Stomach (tissue), 4 donors: ENCODE measurements at regions not wholly inside any gene's neighbourhood (a gene's known extent, or its start where the extent isn't known, plus 50 kb on each side); places are given as distances from the start of the nearest gene placed in this dataset.

ENCODE experiments used
- POLR2A ChIP-seq, 4 donors: fragments of 450-650 bp; IDR thresholded peaks; one replicate each; pipeline ENCODE4 v1.6.1; 2016; ENCODE audit warnings: antibody characterized with exemption in 4 of 4, control low read depth in 2 of 4, mild to moderate bottlenecking in 1 of 4, moderate library complexity in 1 of 4
- TF ChIP-seq, protein P1 (sequence below), 7 experiments: fragments of 450-650 bp in 4 of 7; fragments of 200-600 bp in 3 of 7; sonication (generic) in 3 of 7; IDR thresholded peaks; one replicate each; pipeline ENCODE4 v1.5.1; 2016 to 2019; ENCODE audit warnings: antibody characterized with exemption in 7 of 7, control low read depth in 2 of 7, mild to moderate bottlenecking in 1 of 7

DNA sequence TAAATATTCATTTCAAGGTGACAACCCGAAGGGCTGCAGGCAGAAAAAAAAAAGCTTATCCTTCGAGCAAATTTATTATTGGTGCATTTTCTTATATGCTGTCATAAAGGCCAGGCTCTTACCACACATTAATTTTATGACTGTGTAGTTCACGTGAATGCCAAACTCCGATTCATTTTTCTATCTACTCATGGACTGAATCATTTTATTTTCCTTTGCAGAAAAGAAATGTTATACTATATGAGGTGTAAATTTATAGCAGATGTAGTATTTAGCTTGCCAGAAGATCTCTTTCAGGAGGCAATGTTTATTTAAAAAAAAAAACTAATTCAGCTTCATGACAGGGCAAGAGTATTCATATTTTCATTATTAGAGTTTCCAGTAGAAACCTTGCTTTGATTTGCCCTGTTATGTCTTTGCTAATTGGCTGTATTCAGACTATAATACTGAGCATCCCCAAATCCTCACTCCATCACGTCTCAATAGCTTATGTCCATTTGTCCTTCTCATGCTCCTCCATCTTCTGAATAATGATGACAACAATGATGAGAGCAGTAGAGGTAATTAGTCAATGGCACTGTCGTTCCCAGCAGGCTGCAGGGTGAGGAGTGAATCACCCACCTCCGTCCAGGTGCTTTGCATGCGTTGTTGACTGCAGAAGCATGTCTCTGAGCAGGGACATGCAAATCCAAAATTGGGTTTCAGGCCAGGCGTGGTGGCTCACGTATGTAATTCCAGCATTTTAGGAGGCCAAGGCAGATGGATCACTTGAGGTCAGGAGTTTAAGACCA is 101.1 kb upstream of the RAB12 start:
- TF ChIP-seq POLR2A (IDR thresholded peaks at IDR 0.05): no peak
- TF ChIP-seq, protein P1, sequence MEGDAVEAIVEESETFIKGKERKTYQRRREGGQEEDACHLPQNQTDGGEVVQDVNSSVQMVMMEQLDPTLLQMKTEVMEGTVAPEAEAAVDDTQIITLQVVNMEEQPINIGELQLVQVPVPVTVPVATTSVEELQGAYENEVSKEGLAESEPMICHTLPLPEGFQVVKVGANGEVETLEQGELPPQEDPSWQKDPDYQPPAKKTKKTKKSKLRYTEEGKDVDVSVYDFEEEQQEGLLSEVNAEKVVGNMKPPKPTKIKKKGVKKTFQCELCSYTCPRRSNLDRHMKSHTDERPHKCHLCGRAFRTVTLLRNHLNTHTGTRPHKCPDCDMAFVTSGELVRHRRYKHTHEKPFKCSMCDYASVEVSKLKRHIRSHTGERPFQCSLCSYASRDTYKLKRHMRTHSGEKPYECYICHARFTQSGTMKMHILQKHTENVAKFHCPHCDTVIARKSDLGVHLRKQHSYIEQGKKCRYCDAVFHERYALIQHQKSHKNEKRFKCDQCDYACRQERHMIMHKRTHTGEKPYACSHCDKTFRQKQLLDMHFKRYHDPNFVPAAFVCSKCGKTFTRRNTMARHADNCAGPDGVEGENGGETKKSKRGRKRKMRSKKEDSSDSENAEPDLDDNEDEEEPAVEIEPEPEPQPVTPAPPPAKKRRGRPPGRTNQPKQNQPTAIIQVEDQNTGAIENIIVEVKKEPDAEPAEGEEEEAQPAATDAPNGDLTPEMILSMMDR (IDR thresholded peaks at IDR 0.05): no peak
